ENCODE measurements at regions not wholly inside any gene's neighbourhood (a gene's known extent, or its start where the extent isn't known, plus 50 kb on each side); places are given as distances from the start of the nearest gene placed in this dataset.

GRCh38 chr22:49242480-49242879 lies 585.2 kb downstream of the BRD1 start (continued):
- no peak for TF ChIP-seq GZF1 (CRISPR knock-in tag; IDR thresholded peaks at IDR 0.05)
- no peak for TF ChIP-seq BRCA1 (CRISPR knock-in tag; IDR thresholded peaks at IDR 0.05)
- TF ChIP-seq TEF (CRISPR knock-in tag; IDR thresholded peaks at IDR 0.05), result no peak

GRCh38 chr22:49241174-49241851 lies 586.4 kb downstream of the BRD1 start:
- FAIRE-seq, result no peak
- POLR2A ChIA-PET, result no interaction called here

More at GRCh38 chr22:49241174-49241851, 586.4 kb downstream of the BRD1 start:
- Histone ChIP-seq H3K27me3 (ENCODE audit: control insufficient read depth in 1 of 2, insufficient read depth in 2 of 2, low read length in 2 of 2) (peaks cover 3 to 30% of the 10 kb centered on the region in 2 experiments; a peak in 4 of 5 replicates), H3K36me3 (replicated peaks in 1 of 2; ENCODE audit: control insufficient read depth in 1 of 2, insufficient read depth in 2 of 2, low read length in 2 of 2) (no peaks in the 10 kb centered on the region), H3K4me1 (ENCODE audit: insufficient read depth, low read length) (no peaks in the 10 kb centered on the region), H4K20me1 (ENCODE audit: insufficient read depth, low read length) (no peaks in the 10 kb centered on the region), H2AFZ (ENCODE audit: low read length) (no peak overlapping the region), H3K27ac (ENCODE audit: extremely low read length, insufficient read depth, low read length) (no peak overlapping the region), H3K4me2 (ENCODE audit: low read depth, low read length) (no peak overlapping the region), H3K9ac (ENCODE audit: insufficient read depth, low read depth, low read length) (no peak overlapping the region), H3K4me3 (replicated peaks in 1 of 3; ENCODE audit: insufficient read depth in 1 of 3, low read depth in 2 of 3, low read length in 3 of 3) (no peak overlapping the region), H3K79me2 (ENCODE audit: insufficient read depth, low read length) (no peaks in the 10 kb centered on the region), H3K9me3 (ENCODE audit: low read length) (no peaks in the 10 kb centered on the region)
- WGBS (ENCODE audit: low lambda C conversion rate), result 21% methylated on average over 25 of the region's 31 CpGs
- BruUV-seq (replicated peaks), result no TSS peak
- in situ Hi-C loops (cut with HindIII; ENCODE audit: extremely low pct_ligation_motif_present, low pct_unique_long_range_greater_than_20kb) (no loop called here), intact Hi-C loops (cut with micrococcal nuclease; ENCODE audit: unreplicated experiment) (no loop called here)
- no peak for DNase-seq (ENCODE audit: low spot score)
- ATAC-seq, result no peak
- TF ChIP-seq ZSCAN25 (CRISPR knock-in tag; IDR thresholded peaks at IDR 0.05) (no peak), PLSCR1 (CRISPR knock-in tag; IDR thresholded peaks at IDR 0.05; ENCODE audit: borderline replicate concordance) (no peak), ZNF816 (CRISPR knock-in tag; IDR thresholded peaks at IDR 0.05; ENCODE audit: borderline replicate concordance) (no peak), ATRX (CRISPR knock-in tag; IDR thresholded peaks at IDR 0.05; ENCODE audit: borderline replicate concordance) (no peak), JUND (CRISPR knock-in tag; IDR thresholded peaks at IDR 0.05) (no peak), NCOA1 (CRISPR knock-in tag; IDR thresholded peaks at IDR 0.05) (no peak), ATF7 (IDR thresholded peaks at IDR 0.05) (no peak), ATF7 (CRISPR knock-in tag; IDR thresholded peaks at IDR 0.05) (no peak), NFKB2 (CRISPR knock-in tag; IDR thresholded peaks at IDR 0.05; ENCODE audit: borderline replicate concordance) (no peak), ZNF253 (CRISPR knock-in tag; IDR thresholded peaks at IDR 0.05; ENCODE audit: borderline replicate concordance) (no peak), ZNF792 (CRISPR knock-in tag; IDR thresholded peaks at IDR 0.05) (no peak)
- CTCF ChIA-PET (ENCODE audit: low intra/inter-chr PET ratio, low total read pairs), result no interaction called here

Data from HepG2 (cell line).